ENCODE measurements at regions not wholly inside any gene's neighbourhood (a gene's known extent, or its start where the extent isn't known, plus 50 kb on each side); places are given as distances from the start of the nearest gene placed in this dataset.

GRCh38 chr4:41358647-41359421 lies 102.1 kb downstream of the UCHL1 start:
- DNase-seq (ENCODE audit: insufficient read length, low spot score) (no peak), FAIRE-seq (no peak)

- FAIRE-seq = no peak
- no peak for DNase-seq (ENCODE audit: insufficient read length, low spot score)
These were observed 102.7 kb downstream of the UCHL1 start for GRCh38 chr4:41359422-41359775.

GRCh38 chr4:41359836-41360213 lies 103.1 kb downstream of the UCHL1 start:
- FAIRE-seq = no peak
- no peak for DNase-seq (ENCODE audit: insufficient read length, low spot score)

GRCh38 chr4:41360214-41360920 lies 103.6 kb downstream of the UCHL1 start:
- FAIRE-seq = peak; percentile 71

GRCh38 chr4:41360921-41361793 lies 104.4 kb downstream of the UCHL1 start:
- no peak for DNase-seq (ENCODE audit: insufficient read length, low spot score)
- FAIRE-seq = peak; percentile 80

More at GRCh38 chr4:41360214-41360920, 103.6 kb downstream of the UCHL1 start:
- DNase-seq (ENCODE audit: insufficient read length, low spot score) = no peak

- DNase-seq (ENCODE audit: insufficient read length, low spot score) (no peak), FAIRE-seq (no peak)
These were observed 105.2 kb downstream of the UCHL1 start for GRCh38 chr4:41361794-41362526.

- DNase-seq (ENCODE audit: insufficient read length, low spot score) (no peak), FAIRE-seq (no peak)
These were observed 106.1 kb downstream of the UCHL1 start for GRCh38 chr4:41362621-41363383.

GRCh38 chr4:41363384-41363981 lies 106.8 kb downstream of the UCHL1 start:
- FAIRE-seq = peak; percentile 16
- DNase-seq (ENCODE audit: insufficient read length, low spot score) = no peak

- DNase-seq (ENCODE audit: insufficient read length, low spot score) = no peak
These were observed 108.1 kb downstream of the UCHL1 start for GRCh38 chr4:41364876-41365275.

GRCh38 chr4:41365681-41366080 lies 109.0 kb downstream of the UCHL1 start:
- DNase-seq (ENCODE audit: insufficient read length, low spot score) = no peak
- no peak for FAIRE-seq

More at GRCh38 chr4:41364876-41365275, 108.1 kb downstream of the UCHL1 start:
- FAIRE-seq = no peak

GRCh38 chr4:41366911-41367517 lies 110.3 kb downstream of the UCHL1 start:
- no peak for FAIRE-seq

GRCh38 chr4:41369680-41370079 lies 113.0 kb downstream of the UCHL1 start:
- no peak for FAIRE-seq
- DNase-seq (ENCODE audit: insufficient read length, low spot score) = no peak

More at GRCh38 chr4:41366911-41367517, 110.3 kb downstream of the UCHL1 start:
- DNase-seq (ENCODE audit: insufficient read length, low spot score) = no peak

- DNase-seq (ENCODE audit: insufficient read length, low spot score) (no peak), FAIRE-seq (no peak)
These were observed 116.5 kb downstream of the UCHL1 start for GRCh38 chr4:41373221-41373620.

GRCh38 chr4:41374490-41374889 lies 117.8 kb downstream of the UCHL1 start:
- FAIRE-seq (no peak), DNase-seq (ENCODE audit: insufficient read length, low spot score) (no peak)

GRCh38 chr4:41375561-41375960 lies 118.8 kb downstream of the UCHL1 start:
- no peak for DNase-seq (ENCODE audit: insufficient read length, low spot score)
- FAIRE-seq = no peak

GRCh38 chr4:41377196-41377595 lies 120.5 kb downstream of the UCHL1 start:
- FAIRE-seq (peak; percentile 26), DNase-seq (ENCODE audit: insufficient read length, low spot score) (no peak)

GRCh38 chr4:41379230-41379629 lies 122.5 kb downstream of the UCHL1 start:
- no peak for FAIRE-seq
- no peak for DNase-seq (ENCODE audit: insufficient read length, low spot score)

GRCh38 chr4:41380511-41381157 lies 123.9 kb downstream of the UCHL1 start:
- DNase-seq (ENCODE audit: insufficient read length, low spot score) (no peak), FAIRE-seq (no peak)
